Fibroblast of mammary gland (primary cell): ENCODE measurements at regions not wholly inside any gene's neighbourhood (a gene's known extent, or its start where the extent isn't known, plus 50 kb on each side); places are given as distances from the start of the nearest gene placed in this dataset.
"Not testable (repeated sequence)": the region's sequence is repeated elsewhere in the genome, so short reads cannot be mapped to it uniquely, and the experiment has no call there.

ENCODE experiments used
- DNase-seq: peaks from one replicate; pipeline ENCODE4 v3.0.0-alpha.2; 2010; ENCODE audit warnings: low read depth
- H3K4me3 ChIP-seq: 2 replicates; pipeline ENCODE4 v1.5.1; 2011; ENCODE audit warnings: low read depth, mild to moderate bottlenecking, low read length, moderate library complexity; ENCODE audit not compliant: control insufficient read depth
- TF ChIP-seq, protein P1 (sequence below): conservative IDR thresholded peaks from 2 replicates; pipeline ENCODE4 v1.5.1; 2011; ENCODE audit warnings: low read depth, low read length, inconsistent platforms; ENCODE audit not compliant: control insufficient read depth, insufficient read depth

DNA sequence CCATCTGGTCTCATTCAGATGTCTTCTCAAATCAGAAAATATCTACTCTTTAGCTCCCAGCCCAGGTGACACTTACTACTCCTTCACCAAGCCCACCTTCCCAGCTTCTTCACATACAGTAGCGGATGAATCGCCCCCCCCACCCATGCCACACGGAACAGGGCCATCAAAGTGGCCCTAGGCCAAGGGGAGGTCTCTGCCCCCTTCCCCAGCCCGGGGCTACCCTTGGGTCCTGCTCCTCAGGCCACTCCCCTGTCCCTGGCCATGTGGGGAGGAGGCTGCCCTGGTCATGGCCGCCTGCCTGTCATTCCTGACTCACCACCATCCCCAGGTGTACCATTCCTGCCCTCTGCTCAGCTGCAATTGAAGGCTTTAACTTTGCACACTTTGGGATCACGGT lies 142.8 kb downstream of the NECTIN1 start:
- TF ChIP-seq, protein P1, sequence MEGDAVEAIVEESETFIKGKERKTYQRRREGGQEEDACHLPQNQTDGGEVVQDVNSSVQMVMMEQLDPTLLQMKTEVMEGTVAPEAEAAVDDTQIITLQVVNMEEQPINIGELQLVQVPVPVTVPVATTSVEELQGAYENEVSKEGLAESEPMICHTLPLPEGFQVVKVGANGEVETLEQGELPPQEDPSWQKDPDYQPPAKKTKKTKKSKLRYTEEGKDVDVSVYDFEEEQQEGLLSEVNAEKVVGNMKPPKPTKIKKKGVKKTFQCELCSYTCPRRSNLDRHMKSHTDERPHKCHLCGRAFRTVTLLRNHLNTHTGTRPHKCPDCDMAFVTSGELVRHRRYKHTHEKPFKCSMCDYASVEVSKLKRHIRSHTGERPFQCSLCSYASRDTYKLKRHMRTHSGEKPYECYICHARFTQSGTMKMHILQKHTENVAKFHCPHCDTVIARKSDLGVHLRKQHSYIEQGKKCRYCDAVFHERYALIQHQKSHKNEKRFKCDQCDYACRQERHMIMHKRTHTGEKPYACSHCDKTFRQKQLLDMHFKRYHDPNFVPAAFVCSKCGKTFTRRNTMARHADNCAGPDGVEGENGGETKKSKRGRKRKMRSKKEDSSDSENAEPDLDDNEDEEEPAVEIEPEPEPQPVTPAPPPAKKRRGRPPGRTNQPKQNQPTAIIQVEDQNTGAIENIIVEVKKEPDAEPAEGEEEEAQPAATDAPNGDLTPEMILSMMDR, result no peak
- no peak for DNase-seq
- H3K4me3 ChIP-seq, result no peak overlapping the region

DNA sequence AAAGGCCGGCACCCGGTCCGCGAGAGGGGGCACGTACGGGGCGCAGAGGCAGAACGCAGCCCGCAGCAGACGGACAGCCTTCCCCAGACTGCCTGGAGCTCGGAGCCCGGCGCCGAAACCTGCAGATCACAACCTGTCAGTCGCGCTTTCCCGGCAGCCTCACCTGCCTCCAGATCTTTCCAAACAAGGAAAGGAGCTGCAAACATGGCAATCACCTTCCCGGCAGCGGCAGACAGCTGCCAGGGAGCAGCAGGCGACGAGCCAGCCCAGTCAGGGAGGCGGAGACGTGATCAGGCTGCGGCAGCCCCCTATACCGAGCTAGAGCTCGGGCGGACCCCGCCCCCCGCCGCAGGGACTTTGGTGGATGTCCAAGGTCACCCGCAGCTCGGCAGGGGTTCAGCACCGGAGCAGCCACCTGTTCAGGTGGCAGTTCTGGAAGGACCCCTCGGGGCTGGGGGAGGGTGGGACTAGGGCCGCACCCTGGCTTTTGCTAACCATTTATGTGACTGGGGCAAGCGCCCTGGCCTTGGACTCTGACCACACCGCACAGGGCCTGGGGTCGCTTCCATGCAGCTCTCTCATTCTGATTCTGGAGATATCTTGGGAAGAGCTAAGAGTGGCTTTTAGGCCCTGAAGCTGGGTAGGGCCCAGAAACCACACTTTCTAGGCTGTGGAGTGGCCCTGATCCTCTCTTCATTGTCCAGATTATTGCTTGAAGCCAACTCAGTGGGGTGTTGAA lies 143.8 kb downstream of the NECTIN1 start:
- DNase-seq, result no peak
- H3K4me3 ChIP-seq, result peak overlapping the region; percentile 39
- TF ChIP-seq, protein P1, result no peak

DNA sequence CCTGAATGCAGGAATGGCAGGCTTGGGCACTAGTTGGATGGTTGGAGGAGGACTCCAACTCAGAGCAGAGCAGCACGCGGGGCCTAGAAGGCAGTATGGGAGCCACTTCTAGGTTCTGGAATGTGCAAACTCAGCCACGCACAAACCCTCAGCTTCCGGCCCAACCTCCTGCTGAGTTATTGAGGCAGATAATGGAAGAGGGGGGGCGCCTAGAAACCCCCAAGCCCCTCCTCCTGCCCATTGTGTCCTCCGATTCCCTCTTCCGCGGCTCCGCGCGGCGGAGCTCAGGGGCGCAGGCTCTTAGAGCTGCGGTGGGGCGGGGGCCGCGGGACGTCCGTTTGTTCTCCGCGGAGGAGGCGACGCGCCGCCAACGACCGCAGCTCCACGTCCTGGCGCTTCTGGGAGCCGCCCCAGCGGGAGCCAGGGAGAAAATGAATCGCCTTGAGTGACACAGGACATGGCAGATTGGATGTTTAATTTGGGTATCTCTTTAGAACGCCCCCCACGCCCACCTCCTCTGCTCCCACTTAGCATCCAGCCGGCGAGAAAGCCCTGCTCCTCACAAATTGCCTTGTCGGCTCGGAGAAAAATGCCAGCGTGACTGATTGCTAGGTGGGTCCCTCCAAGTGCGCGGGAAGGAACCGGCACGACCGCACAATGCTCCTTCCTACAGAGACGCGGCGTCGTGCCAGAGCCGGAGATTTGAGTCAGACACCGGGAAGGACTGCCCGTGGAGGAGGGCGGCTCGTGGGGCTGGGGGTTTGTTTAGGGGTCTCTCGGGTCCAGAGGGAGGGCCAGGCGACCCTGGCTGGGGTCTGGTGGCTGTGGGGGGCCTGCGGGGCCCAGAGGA lies 144.6 kb downstream of the NECTIN1 start:
- peak; percentile 39 for DNase-seq
- peak overlapping the region; percentile 39 for H3K4me3 ChIP-seq
- TF ChIP-seq, protein P1, result no peak

DNA sequence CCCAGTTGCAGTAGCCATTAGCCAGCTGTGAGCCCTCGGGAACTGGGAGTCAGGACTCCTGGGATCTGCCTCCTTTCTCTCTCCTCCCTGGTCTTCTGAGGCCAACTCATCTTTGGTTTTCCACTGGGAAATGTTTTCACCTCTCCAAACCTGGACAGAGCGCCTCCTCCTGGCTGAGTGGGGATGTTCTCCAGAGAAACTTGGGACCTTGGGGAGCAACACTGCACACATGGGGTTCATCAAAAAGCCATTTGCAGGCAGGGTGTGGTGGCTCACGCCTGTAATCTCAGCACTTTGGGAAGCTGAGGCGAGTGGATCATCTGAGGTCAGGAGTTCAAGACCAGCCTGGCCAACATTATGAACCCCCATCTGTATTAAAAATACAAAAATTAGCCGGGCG lies 145.4 kb downstream of the NECTIN1 start:
- TF ChIP-seq, protein P1, result peak; percentile 20
- peak; percentile 12 for DNase-seq
- H3K4me3 ChIP-seq, result no peak overlapping the region

DNA sequence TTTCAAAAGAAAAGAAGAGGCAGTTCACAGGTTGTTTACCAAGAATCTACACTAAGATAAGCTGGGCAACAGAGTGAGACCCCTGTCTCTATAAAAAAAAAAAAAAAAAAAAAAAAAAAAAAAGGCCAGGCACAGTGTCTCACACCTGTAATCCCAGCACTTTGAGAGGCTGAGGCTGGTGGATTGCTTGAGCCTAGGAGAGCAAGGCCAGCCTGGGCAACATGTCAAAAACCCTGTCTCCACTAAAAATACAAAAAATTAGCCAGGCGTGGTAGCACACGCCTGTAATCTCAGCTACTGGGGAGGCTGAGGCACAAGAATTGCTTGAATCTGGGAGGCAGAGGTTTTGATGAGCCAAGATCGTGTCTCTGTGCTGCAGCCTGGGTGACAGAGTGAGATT lies 147.6 kb downstream of the NECTIN1 start:
- not testable (repeated sequence) for H3K4me3 ChIP-seq, DNase-seq

DNA sequence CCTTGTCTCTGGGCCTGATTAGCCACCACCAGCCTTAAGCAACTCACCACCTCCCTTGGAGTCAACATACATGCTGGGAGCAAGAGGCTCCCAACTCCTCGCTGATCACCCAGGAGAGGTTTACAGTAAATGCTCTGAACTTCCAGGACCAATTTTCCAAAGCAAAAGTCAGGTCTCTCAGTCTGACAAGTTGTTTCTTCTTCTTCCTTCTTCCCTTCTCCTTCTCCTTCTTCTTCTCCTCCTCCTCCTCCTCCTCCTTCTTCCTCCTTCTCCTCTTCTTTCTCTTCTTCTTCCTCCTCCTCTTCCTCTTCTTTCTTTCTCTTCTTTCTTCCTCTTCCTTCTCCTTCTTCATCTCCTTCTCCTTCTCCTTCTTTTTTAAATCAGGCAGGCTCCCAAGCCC lies 148.2 kb downstream of the NECTIN1 start:
- H3K4me3 ChIP-seq, result no peak overlapping the region
- DNase-seq, result no peak
- TF ChIP-seq, protein P1, result no peak

DNA sequence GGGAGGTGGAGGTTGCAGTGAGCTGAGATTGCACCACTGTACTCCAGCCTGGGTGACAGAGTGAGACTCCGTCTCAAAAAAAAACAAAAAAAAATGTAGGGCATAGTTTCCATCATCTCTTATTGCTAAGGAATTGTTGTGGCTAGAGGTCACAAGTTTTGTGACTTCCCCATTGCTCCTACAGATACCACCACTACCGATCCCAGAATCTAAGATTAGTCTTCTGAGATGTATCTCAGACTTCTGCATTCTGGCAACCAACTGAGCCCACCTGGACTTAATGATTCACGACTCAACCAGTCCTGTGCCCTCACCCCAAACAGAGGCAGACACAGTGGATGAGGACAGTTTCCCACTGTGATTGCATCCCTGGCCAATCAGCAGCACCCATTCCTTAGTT lies 148.9 kb downstream of the NECTIN1 start:
- TF ChIP-seq, protein P1, result no peak
- H3K4me3 ChIP-seq, result no peak overlapping the region
- no peak for DNase-seq
